Spinal cord (tissue), 9 donors: ENCODE measurements at regions not wholly inside any gene's neighbourhood (a gene's known extent, or its start where the extent isn't known, plus 50 kb on each side); places are given as distances from the start of the nearest gene placed in this dataset.
A peak's percentile ranks its signal among the peaks of the same experiment; 100 is the strongest.

Experiments used
- DNase-seq, 6 donors: peaks; one replicate each; pipeline versions ENCODE4 v3.0.0 to v3.0.0-alpha.2; 2013 to 2015; ENCODE audit warnings: low spot score in 6 of 6, low read depth in 4 of 6
- H3K27ac ChIP-seq: one replicate; pipeline ENCODE4 v1.5.1; 2013; ENCODE audit warnings: low read depth, low read length, control low read depth
- H3K27me3 ChIP-seq: one replicate; pipeline ENCODE4 v1.6.1; 2013; ENCODE audit warnings: low read length; ENCODE audit not compliant: control insufficient read depth, insufficient read depth
- H3K36me3 ChIP-seq: one replicate; pipeline ENCODE4 v1.6.1; 2013; ENCODE audit warnings: low read length; ENCODE audit not compliant: control insufficient read depth, insufficient read depth
- H3K4me1 ChIP-seq: one replicate; pipeline ENCODE4 v1.6.1; 2013; ENCODE audit warnings: low read length; ENCODE audit not compliant: control insufficient read depth, insufficient read depth
- H3K4me3 ChIP-seq: one replicate; pipeline ENCODE4 v1.5.1; 2013; ENCODE audit warnings: low read depth, low read length, control low read depth
- H3K9me3 ChIP-seq: one replicate; pipeline ENCODE4 v1.6.1; 2013; ENCODE audit warnings: low read length; ENCODE audit not compliant: control insufficient read depth, insufficient read depth
- WGBS: methylation state at CpG from one replicate; pipeline ENCODE4 v1.1.5; 2013; ENCODE audit warnings: missing lambda C conversion rate; ENCODE audit not compliant: insufficient coverage; 5-methylcytosine and 5-hydroxymethylcytosine counted together
- donor health status: healthy.

GRCh38 chr18:22494771-22495170, 77.1 kb upstream of the CTAGE1 start:
- no peak overlapping the region for H3K27ac ChIP-seq
- WGBS, result no CpG with 5 or more reads among the region's 2 CpGs
- no peak for DNase-seq
- no peaks in the 10 kb centered on the region for H3K36me3 ChIP-seq
- H3K9me3 ChIP-seq, result no peaks in the 10 kb centered on the region
- no peak overlapping the region for H3K4me3 ChIP-seq
- no peaks in the 10 kb centered on the region for H3K27me3 ChIP-seq
- no peaks in the 10 kb centered on the region for H3K4me1 ChIP-seq

GRCh38 chr18:22499421-22499820, 81.7 kb upstream of the CTAGE1 start:
- H3K9me3 ChIP-seq, result no peaks in the 10 kb centered on the region
- H3K27me3 ChIP-seq, result no peaks in the 10 kb centered on the region
- H3K4me3 ChIP-seq, result no peak overlapping the region
- no peak for DNase-seq
- H3K27ac ChIP-seq, result no peak overlapping the region
- no peaks in the 10 kb centered on the region for H3K4me1 ChIP-seq
- H3K36me3 ChIP-seq, result no peaks in the 10 kb centered on the region

GRCh38 chr18:22503803-22504202, 86.1 kb upstream of the CTAGE1 start:
- Histone ChIP-seq H3K4me3 (no peak overlapping the region), H3K9me3 (no peaks in the 10 kb centered on the region), H3K36me3 (no peaks in the 10 kb centered on the region), H3K4me1 (no peaks in the 10 kb centered on the region), H3K27ac (no peak overlapping the region), H3K27me3 (no peaks in the 10 kb centered on the region)
- DNase-seq, result no peak
- WGBS, result 93% methylated on average over 3 of the region's 3 CpGs

GRCh38 chr18:22504251-22505030, 86.7 kb upstream of the CTAGE1 start:
- Histone ChIP-seq H3K4me1 (no peaks in the 10 kb centered on the region), H3K27me3 (no peaks in the 10 kb centered on the region), H3K27ac (no peak overlapping the region), H3K9me3 (no peaks in the 10 kb centered on the region), H3K36me3 (no peaks in the 10 kb centered on the region), H3K4me3 (no peak overlapping the region)
- DNase-seq, result no peak
- WGBS, result no CpG with 5 or more reads among the region's 2 CpGs

GRCh38 chr18:22505141-22505591, 87.5 kb upstream of the CTAGE1 start:
- no peaks in the 10 kb centered on the region for H3K4me1 ChIP-seq
- no peaks in the 10 kb centered on the region for H3K27me3 ChIP-seq
- no CpG with 5 or more reads among the region's 1 CpG for WGBS
- H3K4me3 ChIP-seq, result no peak overlapping the region
- no peaks in the 10 kb centered on the region for H3K9me3 ChIP-seq
- no peak overlapping the region for H3K27ac ChIP-seq
- H3K36me3 ChIP-seq, result no peaks in the 10 kb centered on the region
- no peak for DNase-seq

- Histone ChIP-seq H3K36me3 (no peaks in the 10 kb centered on the region), H3K4me3 (no peak overlapping the region), H3K4me1 (no peaks in the 10 kb centered on the region), H3K27ac (no peak overlapping the region), H3K27me3 (no peaks in the 10 kb centered on the region), H3K9me3 (no peaks in the 10 kb centered on the region)
- no peak for DNase-seq
- WGBS, result 50% methylated on average over 1 of the region's 2 CpGs
Observed at GRCh38 chr18:22507055-22507454, 89.3 kb upstream of the CTAGE1 start.

GRCh38 chr18:22509423-22509822, 91.7 kb upstream of the CTAGE1 start:
- H3K4me1 ChIP-seq, result no peaks in the 10 kb centered on the region
- no peak overlapping the region for H3K4me3 ChIP-seq
- no peaks in the 10 kb centered on the region for H3K36me3 ChIP-seq
- WGBS, result no CpG with 5 or more reads among the region's 1 CpG
- no peak for DNase-seq
- H3K27ac ChIP-seq, result no peak overlapping the region
- no peaks in the 10 kb centered on the region for H3K9me3 ChIP-seq
- no peaks in the 10 kb centered on the region for H3K27me3 ChIP-seq

GRCh38 chr18:22510697-22511096, 93.0 kb upstream of the CTAGE1 start:
- no peak for DNase-seq
- H3K27ac ChIP-seq, result no peak overlapping the region
- WGBS, result no CpG with 5 or more reads among the region's 1 CpG
- H3K9me3 ChIP-seq, result no peaks in the 10 kb centered on the region
- no peaks in the 10 kb centered on the region for H3K36me3 ChIP-seq
- no peaks in the 10 kb centered on the region for H3K4me1 ChIP-seq
- no peaks in the 10 kb centered on the region for H3K27me3 ChIP-seq
- no peak overlapping the region for H3K4me3 ChIP-seq

- H3K36me3 ChIP-seq, result no peaks in the 10 kb centered on the region
- H3K9me3 ChIP-seq, result no peaks in the 10 kb centered on the region
- H3K27me3 ChIP-seq, result no peaks in the 10 kb centered on the region
- H3K4me1 ChIP-seq, result no peaks in the 10 kb centered on the region
- no peak overlapping the region for H3K27ac ChIP-seq
- WGBS, result 100% methylated on average over 1 of the region's 4 CpGs
- no peak overlapping the region for H3K4me3 ChIP-seq
- DNase-seq, result peak in 1 of 6 donors; percentile 3
Observed at GRCh38 chr18:22513721-22514481, 96.2 kb upstream of the CTAGE1 start.

GRCh38 chr18:22514655-22515054, 96.9 kb upstream of the CTAGE1 start:
- Histone ChIP-seq H3K4me3 (no peak overlapping the region), H3K27me3 (no peaks in the 10 kb centered on the region), H3K27ac (no peak overlapping the region), H3K4me1 (no peaks in the 10 kb centered on the region), H3K36me3 (no peaks in the 10 kb centered on the region), H3K9me3 (no peaks in the 10 kb centered on the region)
- DNase-seq, result no peak
- 92% methylated on average over 4 of the region's 4 CpGs for WGBS
